Activated T-helper 9 cell treated with anti-CD3 and anti-CD28 coated beads, Interleukin-2, amount 50 U/mL, for 16 hours (primary cell): ENCODE measurements at regions not wholly inside any gene's neighbourhood (a gene's known extent, or its start where the extent isn't known, plus 50 kb on each side); places are given as distances from the start of the nearest gene placed in this dataset.
"Not testable (repeated sequence)": the region's sequence is repeated elsewhere in the genome, so short reads cannot be mapped to it uniquely, and the experiment has no call there.

ENCODE experiments used
- DNase-seq: peaks from one replicate; pipeline ENCODE4 v3.0.0-alpha.2; 2020; ENCODE audit warnings: low read depth

- no peak for DNase-seq
These were observed 141.6 kb downstream of the KCNJ12 start for GRCh38 chr17:21517538-21518293.

- no peak for DNase-seq
These were observed 146.7 kb downstream of the KCNJ12 start for GRCh38 chr17:21522755-21523336.

- no peak for DNase-seq
These were observed 147.5 kb downstream of the KCNJ12 start for GRCh38 chr17:21523497-21524210.

- no peak for DNase-seq
These were observed 148.0 kb downstream of the KCNJ12 start for GRCh38 chr17:21524211-21524591.

GRCh38 chr17:21525464-21526130, 149.4 kb downstream of the KCNJ12 start:
- no peak for DNase-seq

- no peak for DNase-seq
These were observed 152.0 kb downstream of the KCNJ12 start for GRCh38 chr17:21528031-21528695.

- no peak for DNase-seq
These were observed 154.2 kb downstream of the KCNJ12 start for GRCh38 chr17:21530311-21530710.

GRCh38 chr17:21530841-21531240, 154.7 kb downstream of the KCNJ12 start:
- no peak for DNase-seq

- no peak for DNase-seq
These were observed 156.7 kb downstream of the KCNJ12 start for GRCh38 chr17:21532763-21533385.

GRCh38 chr17:21535686-21536375, 156.5 kb upstream of the KCNJ18 start:
- DNase-seq: no peak

- DNase-seq: no peak
These were observed 155.0 kb upstream of the KCNJ18 start for GRCh38 chr17:21537302-21537701.

- DNase-seq: no peak
These were observed 153.7 kb upstream of the KCNJ18 start for GRCh38 chr17:21538615-21539014.

- DNase-seq: no peak
These were observed 153.2 kb upstream of the KCNJ18 start for GRCh38 chr17:21539146-21539545.

GRCh38 chr17:21540502-21540901, 151.8 kb upstream of the KCNJ18 start:
- no peak for DNase-seq

GRCh38 chr17:21542070-21542469, 150.3 kb upstream of the KCNJ18 start:
- DNase-seq: no peak

- DNase-seq: no peak
These were observed 149.3 kb upstream of the KCNJ18 start for GRCh38 chr17:21542991-21543390.

GRCh38 chr17:21545064-21545463, 147.3 kb upstream of the KCNJ18 start:
- DNase-seq: no peak

GRCh38 chr17:21548236-21548635, 144.1 kb upstream of the KCNJ18 start:
- DNase-seq: no peak

- DNase-seq: no peak
These were observed 143.1 kb upstream of the KCNJ18 start for GRCh38 chr17:21549107-21549687.

- not testable (repeated sequence) for DNase-seq
These were observed 142.3 kb upstream of the KCNJ18 start for GRCh38 chr17:21550031-21550430.
